GM18511 (cell line): ENCODE measurements at regions not wholly inside any gene's neighbourhood (a gene's known extent, or its start where the extent isn't known, plus 50 kb on each side); places are given as distances from the start of the nearest gene placed in this dataset.
"Not testable (repeated sequence)": the region's sequence is repeated elsewhere in the genome, so short reads cannot be mapped to it uniquely, and the experiment has no call there.

Source experiments
- ATAC-seq: cut with Tn5 transposase; IDR thresholded peaks from one replicate; pipeline ENCODE4 v1.9.1; 2021; ENCODE audit warnings: mild to moderate bottlenecking, moderate library complexity; ENCODE audit not compliant: unreplicated experiment

DNA sequence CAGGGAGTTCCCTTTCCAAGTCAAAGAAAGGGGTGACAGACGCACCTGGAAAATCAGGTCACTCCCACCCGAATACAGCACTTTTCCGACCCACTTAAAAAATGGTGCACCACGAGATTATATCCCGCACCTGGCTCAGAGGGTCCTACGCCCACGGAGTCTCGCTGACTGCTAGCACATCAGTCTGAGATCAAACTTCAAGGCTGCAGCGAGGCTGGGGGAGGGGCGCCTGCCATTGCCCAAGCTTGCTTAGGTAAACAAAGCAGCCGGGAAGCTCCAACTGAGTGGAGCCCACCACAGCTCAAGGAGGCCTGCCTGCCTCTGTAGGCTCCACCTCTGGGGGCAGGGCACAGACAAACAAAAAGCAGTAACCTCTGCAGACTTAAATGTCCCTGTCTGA is 277.8 kb upstream of the ARHGAP42 start:
- not testable (repeated sequence) for ATAC-seq

GRCh38 chr11:100419518-100419917 is 267.6 kb upstream of the ARHGAP42 start:
- no peak for ATAC-seq

GRCh38 chr11:100434821-100435641 is 252.1 kb upstream of the ARHGAP42 start:
- no peak for ATAC-seq

DNA sequence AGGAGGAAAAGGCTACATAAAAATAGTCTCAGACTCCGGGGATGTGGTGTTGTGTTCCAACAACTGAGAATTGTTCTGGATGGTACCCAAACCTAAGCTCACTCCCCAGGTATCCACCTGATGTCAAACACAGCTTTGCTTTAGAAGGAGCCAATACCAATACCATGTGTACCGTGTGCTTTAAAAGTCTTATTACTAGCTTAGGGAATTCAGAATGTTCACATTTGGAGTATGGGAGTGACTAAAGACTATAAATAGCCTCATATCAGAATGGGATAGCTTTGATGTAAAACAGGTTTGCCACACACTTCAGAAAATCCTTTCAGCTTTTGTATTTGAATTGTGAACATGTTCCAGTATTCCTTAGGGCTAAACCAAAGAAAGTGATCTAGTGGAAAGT is 248.7 kb upstream of the ARHGAP42 start:
- ATAC-seq, result no peak

DNA sequence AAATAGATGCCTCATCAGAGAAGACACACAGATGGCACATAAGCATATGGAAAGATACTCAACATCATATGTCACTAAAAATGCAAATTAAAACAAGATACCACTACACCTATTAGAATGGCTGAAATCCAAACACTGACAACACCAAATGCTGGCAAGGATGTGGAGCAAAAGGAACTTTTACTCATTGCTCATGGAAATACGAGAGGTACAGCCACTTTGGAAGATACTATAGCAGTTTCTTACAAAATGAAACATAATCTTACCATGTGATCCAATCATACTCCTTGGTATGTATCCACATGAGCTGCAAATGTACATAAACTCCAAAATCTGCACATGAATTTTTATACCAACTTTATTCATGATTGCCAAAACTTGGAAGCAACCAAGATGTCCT is 246.0 kb upstream of the ARHGAP42 start:
- ATAC-seq, result no peak

GRCh38 chr11:100442017-100442416 is 245.1 kb upstream of the ARHGAP42 start:
- no peak for ATAC-seq

DNA sequence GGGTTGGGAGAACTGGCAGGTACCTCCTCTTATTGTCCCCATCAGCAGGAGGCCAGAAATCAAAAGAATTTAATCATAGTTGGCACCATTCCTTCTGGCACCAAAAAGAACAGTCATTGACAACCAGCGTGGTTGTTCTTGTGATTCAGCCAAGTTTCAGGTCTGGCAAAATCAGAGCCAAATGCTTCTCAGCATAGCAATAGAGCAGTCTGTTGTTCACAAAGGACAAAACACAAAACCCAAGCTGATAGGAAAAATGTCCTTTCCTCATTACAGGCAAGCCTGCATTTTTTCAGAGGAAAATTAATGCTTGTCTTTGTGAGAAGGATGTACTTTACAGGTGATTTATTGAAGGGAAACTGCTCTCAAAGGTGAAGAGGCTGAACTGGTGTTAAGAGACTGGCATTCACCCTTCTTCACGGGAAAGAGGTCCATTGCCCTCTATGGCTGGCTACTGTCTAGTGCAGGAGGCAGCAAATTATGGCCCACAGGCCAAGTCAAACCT is 241.8 kb upstream of the ARHGAP42 start:
- ATAC-seq, result no peak

DNA sequence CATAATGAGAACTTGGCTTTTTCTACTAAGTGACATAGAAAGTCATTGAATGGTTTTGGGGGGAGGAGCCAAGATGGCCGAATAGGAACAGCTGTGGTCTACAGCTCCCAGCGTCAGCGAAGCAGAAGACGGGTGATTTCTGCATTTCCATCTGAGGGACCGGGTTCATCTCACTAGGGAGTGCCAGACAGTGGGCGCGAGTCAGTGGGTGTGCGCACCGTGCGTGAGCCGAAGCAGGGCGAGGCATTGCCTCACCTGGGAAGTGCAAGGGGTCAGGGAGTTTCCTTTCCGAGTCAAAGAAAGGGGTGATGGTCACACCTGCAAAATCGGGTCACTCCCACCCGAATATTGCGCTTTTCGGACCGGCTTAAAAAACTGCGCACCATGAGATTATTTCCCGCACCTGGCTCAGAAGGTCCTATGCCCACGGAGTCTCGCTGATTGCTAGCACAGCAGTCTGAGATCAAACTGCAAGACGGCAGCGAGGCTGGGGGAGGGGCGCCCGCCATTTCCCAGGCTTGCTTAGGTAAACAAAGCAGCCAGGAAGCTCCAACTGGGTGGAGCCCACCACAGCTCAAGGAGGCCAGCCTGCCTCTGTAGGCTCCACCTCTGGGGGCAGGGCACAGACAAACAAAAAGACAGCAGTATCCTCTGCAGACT is 235.2 kb upstream of the ARHGAP42 start:
- not testable (repeated sequence) for ATAC-seq

- no peak for ATAC-seq
Observed at GRCh38 chr11:100459811-100460210, 227.3 kb upstream of the ARHGAP42 start.

DNA sequence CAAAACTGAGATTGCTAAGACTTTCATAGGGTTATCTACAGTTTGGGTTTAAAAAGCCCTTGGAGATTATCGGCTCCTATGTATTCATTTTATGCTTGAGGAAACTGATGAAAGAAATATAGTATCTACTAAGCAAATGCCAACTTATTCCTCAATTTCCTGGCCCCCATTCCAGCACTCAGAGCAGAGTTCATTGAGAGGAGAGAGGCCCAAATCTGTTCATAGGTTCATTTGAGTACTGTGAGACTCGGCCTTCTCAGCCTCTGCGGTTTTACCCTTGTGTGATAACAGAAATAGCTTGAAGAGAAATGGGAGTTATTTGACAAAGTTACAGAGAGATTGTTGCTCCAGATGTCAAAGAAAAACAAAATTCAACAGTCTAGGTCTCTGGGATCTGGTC is 226.7 kb upstream of the ARHGAP42 start:
- no peak for ATAC-seq

GRCh38 chr11:100467821-100468508 is 219.1 kb upstream of the ARHGAP42 start:
- no peak for ATAC-seq

GRCh38 chr11:100469835-100470234 is 217.3 kb upstream of the ARHGAP42 start:
- ATAC-seq, result no peak

GRCh38 chr11:100472727-100473389 is 214.2 kb upstream of the ARHGAP42 start:
- no peak for ATAC-seq

DNA sequence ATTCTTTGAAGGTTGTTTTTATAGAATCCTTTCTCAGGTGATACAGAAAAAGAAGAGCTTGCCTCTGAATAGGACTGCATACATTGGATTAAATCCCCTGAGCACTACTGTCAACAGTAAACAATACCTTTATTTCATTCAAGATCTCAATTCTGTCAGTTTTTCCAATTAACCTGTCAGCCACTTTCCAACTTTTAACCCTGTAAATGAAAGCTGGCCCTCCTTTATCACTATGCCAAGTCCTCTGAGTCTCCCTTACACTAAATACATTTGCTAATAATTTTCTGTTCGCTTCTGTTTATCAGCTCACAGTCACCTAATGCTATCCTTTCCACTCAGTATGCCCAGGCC is 213.7 kb upstream of the ARHGAP42 start:
- ATAC-seq, result no peak

- no peak for ATAC-seq
Observed at GRCh38 chr11:100484948-100485347, 202.1 kb upstream of the ARHGAP42 start.

DNA sequence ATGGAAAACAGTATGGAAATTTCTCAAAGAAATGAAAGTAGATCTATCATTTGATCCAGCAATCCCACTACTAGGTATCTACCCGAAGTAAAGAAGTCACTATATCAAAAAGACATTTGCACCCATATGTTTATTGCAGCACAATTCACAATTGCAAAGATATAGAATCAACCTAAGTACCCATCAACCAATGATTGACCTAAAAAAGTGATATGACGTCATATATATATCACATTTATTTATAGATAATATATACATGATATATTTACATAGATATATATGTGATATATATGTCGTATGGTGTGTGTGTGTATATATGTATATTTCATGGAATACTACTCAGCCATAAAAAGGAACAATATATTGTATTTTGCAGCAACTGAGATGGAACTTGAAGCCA is 188.3 kb upstream of the ARHGAP42 start:
- no peak for ATAC-seq

GRCh38 chr11:100501450-100501849 is 185.6 kb upstream of the ARHGAP42 start:
- ATAC-seq, result no peak

DNA sequence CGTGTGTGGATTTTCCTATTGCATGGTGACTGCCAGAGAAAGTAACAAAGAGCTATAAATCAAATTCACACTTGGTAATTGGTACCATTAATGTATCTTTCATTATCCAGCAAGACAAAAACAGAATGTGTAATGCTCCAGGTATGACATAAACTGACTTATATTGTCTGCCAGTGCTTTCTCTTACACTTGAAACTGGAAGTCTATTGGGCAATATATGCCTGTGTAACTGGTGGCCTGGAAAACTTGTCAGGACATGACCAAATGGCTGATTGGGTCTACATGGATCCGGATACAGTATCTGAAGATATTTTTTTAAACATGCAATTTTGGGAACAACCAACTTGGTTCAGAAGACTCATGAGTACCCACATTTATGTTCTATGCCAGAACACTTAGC is 174.6 kb upstream of the ARHGAP42 start:
- ATAC-seq, result no peak

GRCh38 chr11:100515087-100515486 is 172.0 kb upstream of the ARHGAP42 start:
- ATAC-seq, result no peak

GRCh38 chr11:100525197-100525596 is 161.9 kb upstream of the ARHGAP42 start:
- no peak for ATAC-seq

GRCh38 chr11:100525635-100526034 is 161.5 kb upstream of the ARHGAP42 start:
- ATAC-seq, result no peak
